HG02885 (cell line): ENCODE measurements at regions not wholly inside any gene's neighbourhood (a gene's known extent, or its start where the extent isn't known, plus 50 kb on each side); places are given as distances from the start of the nearest gene placed in this dataset.
"Not testable (repeated sequence)": the region's sequence is repeated elsewhere in the genome, so short reads cannot be mapped to it uniquely, and the experiment has no call there.

ENCODE experiments used
- ATAC-seq: cut with Tn5 transposase; IDR thresholded peaks from one replicate; pipeline ENCODE4 v1.9.1; 2021; ENCODE audit warnings: mild to moderate bottlenecking; ENCODE audit not compliant: unreplicated experiment, poor library complexity

DNA sequence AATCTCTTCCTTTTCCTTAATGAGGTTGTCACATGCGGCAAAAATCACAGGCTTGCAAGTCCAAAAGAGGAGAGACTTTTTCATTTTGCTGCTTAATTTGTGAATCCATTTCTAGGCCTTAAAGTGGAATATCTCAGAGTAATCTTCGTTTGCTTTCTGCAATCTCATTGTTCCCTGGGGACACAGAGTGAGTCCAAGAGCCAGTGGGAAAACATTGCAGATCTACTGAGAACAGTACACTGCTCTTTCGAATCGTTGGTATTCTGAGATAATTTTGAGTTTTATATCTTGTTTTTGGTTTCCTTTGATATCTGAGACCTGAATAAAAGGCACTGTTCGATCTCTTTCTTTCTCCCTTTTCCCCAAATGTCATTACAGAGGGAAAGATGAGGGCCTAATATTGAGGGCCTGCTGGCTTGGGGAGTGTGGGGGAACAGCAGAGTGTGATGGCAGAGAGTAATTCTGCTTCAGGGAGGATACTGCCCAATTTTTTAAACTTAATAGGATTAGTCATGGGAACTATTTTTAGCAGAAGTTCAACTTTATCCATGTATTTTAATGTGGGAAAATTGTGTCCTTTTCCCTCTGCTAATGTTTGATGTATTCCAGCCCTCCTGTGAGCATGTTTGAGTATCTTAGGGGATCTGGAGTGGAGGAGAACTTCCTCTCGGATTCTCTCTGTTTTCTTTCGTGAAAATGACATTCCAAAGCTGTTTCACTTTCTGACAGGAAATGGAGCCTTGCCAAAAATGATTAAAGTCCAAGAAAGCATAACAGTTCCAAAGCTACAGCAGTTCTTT lies 418.2 kb upstream of the ZEB2 start:
- ATAC-seq, result no peak

- no peak for ATAC-seq
These were observed 417.1 kb upstream of the ZEB2 start for GRCh38 chr2:144937066-144937465.

GRCh38 chr2:144936442-144936841 lies 416.5 kb upstream of the ZEB2 start:
- ATAC-seq, result no peak

- ATAC-seq, result no peak
These were observed 415.8 kb upstream of the ZEB2 start for GRCh38 chr2:144935736-144936135.

GRCh38 chr2:144935191-144935590 lies 415.3 kb upstream of the ZEB2 start:
- ATAC-seq, result no peak

GRCh38 chr2:144931960-144932359 lies 412.0 kb upstream of the ZEB2 start:
- no peak for ATAC-seq

- no peak for ATAC-seq
These were observed 411.6 kb upstream of the ZEB2 start for GRCh38 chr2:144931480-144931879.

GRCh38 chr2:144927429-144927828 lies 407.5 kb upstream of the ZEB2 start:
- no peak for ATAC-seq

- ATAC-seq, result no peak
These were observed 406.0 kb upstream of the ZEB2 start for GRCh38 chr2:144925886-144926285.

DNA sequence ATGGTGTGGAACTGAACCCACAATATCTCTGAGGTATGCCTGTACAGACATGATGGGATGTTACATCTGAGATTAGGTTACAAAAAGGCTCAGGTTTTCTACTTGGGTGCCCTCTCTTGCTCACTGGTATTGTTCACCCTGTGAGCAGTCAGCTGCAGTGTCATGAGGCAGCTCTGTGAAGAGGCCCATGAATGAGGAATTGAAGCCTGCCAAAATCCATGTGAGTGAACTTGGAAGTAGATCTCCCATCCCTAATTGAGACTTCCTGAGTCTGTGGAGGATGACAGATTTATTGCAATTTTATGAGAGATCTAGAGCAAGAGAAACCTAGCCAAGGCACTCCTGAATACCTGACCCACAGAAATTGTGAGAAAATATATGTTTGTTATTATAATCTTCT lies 404.9 kb upstream of the ZEB2 start:
- ATAC-seq, result no peak

- ATAC-seq, result no peak
These were observed 402.6 kb upstream of the ZEB2 start for GRCh38 chr2:144922519-144922918.

DNA sequence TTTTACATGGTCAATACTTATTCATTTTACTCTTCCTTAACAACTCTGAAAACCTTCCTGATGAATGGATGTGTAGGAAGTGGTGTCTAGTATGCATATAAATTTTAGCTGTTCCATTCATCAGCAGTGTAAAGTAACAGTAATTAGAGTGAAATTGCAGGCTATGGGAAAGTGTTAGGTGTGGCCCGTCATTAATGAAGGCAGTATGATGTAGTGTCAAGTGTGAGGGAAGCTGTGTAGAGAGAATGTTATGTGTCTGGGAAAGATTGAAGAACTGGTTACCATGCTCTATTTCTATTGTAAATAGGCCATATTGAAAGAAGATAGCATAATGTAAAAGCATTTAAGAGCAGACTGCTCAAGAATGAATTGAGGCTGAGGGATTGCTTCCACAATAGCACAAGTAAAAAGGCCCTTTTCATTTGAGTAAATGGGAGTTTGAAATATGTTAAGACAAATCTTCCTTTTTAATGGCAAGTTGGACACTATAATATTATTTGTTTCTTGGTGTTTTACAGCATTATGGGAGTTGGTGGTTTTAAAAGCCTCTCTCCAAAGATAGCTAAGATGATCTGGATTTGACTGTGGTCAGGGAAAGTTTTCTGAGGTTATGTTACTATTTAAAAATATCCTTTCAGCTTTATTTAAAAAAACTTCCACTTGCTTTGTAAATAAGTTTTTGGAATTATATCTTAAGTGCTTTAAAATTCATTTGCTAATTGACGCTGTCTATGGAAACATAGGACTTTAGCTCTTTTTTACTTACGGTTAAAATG lies 401.0 kb upstream of the ZEB2 start:
- no peak for ATAC-seq

GRCh38 chr2:144914622-144915318 lies 394.9 kb upstream of the ZEB2 start:
- no peak for ATAC-seq

GRCh38 chr2:144914113-144914512 lies 394.2 kb upstream of the ZEB2 start:
- ATAC-seq, result no peak

DNA sequence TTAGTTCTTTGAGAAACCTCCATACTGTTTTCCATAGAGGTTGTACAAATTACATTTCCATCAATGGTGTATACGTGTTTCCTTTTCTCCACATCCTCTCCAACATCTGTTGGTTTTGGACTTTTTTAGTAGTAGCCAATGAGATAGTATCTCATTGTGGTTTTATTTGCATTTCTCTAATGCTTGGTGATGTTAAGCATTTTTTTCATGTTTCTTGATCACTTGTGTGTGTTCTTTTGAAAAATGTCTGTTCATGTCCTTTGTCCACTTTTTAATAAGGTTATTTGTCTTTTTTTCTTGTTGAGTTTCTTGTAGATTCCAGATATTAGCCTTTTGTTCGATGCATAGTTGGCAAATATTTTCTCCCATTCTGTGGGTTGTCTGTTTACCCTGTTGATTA lies 392.3 kb upstream of the ZEB2 start:
- ATAC-seq, result no peak

DNA sequence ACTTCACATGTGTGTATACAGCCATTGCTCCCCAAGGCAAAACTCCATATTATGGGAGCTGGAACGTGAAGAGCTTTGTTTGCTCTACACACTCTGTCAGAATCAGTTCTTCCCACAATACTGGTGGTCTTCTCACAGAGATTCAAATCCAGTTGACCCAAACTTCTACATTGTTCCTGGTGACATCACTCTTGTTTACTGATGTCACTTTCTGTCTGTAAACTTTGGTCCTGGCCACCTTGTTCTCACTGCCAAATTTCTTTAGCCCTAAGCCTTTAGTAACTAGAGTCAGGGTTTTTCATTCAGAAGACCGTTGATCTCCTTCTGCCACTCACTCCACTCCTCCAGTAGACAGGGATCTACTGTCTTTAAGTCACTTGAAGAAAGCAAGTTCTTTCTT lies 386.0 kb upstream of the ZEB2 start:
- no peak for ATAC-seq

- no peak for ATAC-seq
These were observed 384.7 kb upstream of the ZEB2 start for GRCh38 chr2:144904612-144905011.

DNA sequence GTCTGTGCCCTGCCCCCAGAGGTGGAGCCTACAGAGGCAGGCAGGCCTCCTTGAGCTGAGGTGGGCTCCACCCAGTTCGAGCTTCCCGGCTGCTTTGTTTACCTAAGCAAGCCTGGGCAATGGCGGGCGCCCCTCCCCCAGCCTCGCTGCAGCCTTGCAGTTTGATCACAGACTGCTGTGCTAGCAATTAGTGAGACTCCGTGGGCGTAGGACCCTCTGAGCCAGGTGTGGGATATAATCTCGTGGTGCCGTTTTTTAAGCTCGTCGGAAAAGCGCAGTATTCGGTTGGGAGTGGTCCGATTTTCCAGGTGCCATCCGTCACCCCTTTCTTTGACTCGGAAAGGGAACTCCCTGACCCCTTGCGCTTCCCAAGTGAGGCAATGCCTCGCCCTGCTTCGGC lies 383.1 kb upstream of the ZEB2 start:
- not testable (repeated sequence) for ATAC-seq

DNA sequence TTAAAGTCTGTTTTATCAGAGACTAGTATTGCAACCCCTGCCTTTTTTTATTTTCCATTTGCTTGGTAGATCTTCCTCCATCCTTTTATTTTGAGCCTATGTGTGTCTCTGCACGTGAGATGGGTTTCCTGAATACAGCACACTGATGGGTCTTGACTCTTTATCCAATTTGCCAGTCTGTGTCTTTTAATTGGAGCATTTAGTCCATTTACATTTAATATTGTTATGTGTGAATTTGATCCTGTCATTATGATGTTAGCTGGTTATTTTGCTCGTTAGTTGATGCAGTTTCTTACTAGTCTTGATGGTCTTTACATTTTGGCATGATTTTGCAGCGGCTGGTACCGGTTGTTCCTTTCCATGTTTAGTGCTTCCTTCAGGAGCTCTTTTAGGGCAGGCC lies 381.5 kb upstream of the ZEB2 start:
- ATAC-seq, result not testable (repeated sequence)

DNA sequence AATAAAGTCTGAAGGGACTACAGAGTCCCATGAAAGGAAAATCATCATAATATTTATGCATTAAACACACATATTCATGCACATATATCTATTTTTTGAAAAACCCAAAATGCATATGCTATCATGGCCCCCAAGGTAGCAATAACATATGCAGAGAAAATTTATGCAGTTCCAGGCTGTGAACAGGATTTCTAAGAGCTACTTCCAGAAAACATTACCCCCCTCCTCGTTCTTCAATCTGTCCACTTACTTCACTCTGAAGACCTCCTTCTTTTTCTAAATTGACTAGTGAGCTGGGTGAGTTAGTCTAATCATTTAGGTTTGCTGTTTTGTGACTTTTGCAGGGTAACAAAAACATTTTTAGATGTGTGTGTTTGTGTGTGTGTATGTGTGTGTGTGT lies 376.4 kb upstream of the ZEB2 start:
- no peak for ATAC-seq
